Stimulated activated CD4-positive, alpha-beta T cell treated with anti-CD3 and anti-CD28 coated beads, Interleukin-1b, Interleukin-23, amount 100 ng/mL, for 1 hour (primary cell): ENCODE measurements at regions not wholly inside any gene's neighbourhood (a gene's known extent, or its start where the extent isn't known, plus 50 kb on each side); places are given as distances from the start of the nearest gene placed in this dataset.

Source experiments
- DNase-seq, 2 donors: peaks; one replicate each; pipeline ENCODE4 v3.0.0-alpha.2; 2020; ENCODE audit warnings: low read depth in 2 of 2

GRCh38 chr10:130430852-130431704, 294.9 kb downstream of the GLRX3 start:
- DNase-seq, result no peak

- DNase-seq, result no peak
Measured at GRCh38 chr10:130432271-130432670, 296.1 kb downstream of the GLRX3 start.

- DNase-seq, result no peak
Measured at GRCh38 chr10:130432850-130433249, 296.7 kb downstream of the GLRX3 start.

GRCh38 chr10:130434446-130435385, 298.5 kb downstream of the GLRX3 start:
- DNase-seq, result no peak

GRCh38 chr10:130435961-130436360, 299.8 kb downstream of the GLRX3 start:
- no peak for DNase-seq

- DNase-seq, result no peak
Measured at GRCh38 chr10:130438861-130439260, 302.7 kb downstream of the GLRX3 start.

GRCh38 chr10:130439766-130440165, 303.6 kb downstream of the GLRX3 start:
- no peak for DNase-seq

GRCh38 chr10:130440494-130440893, 304.3 kb downstream of the GLRX3 start:
- no peak for DNase-seq

- DNase-seq, result no peak
Measured at GRCh38 chr10:130440971-130441370, 304.8 kb downstream of the GLRX3 start.

- DNase-seq, result no peak
Measured at GRCh38 chr10:130443066-130443465, 306.9 kb downstream of the GLRX3 start.

- DNase-seq, result no peak
Measured at GRCh38 chr10:130453036-130453720, 317.0 kb downstream of the GLRX3 start.

- no peak for DNase-seq
Measured at GRCh38 chr10:130453721-130454542, 317.7 kb downstream of the GLRX3 start.

- no peak for DNase-seq
Measured at GRCh38 chr10:130454543-130455000, 318.4 kb downstream of the GLRX3 start.

GRCh38 chr10:130455111-130455695, 319.0 kb downstream of the GLRX3 start:
- DNase-seq, result no peak

- no peak for DNase-seq
Measured at GRCh38 chr10:130455791-130456190, 319.6 kb downstream of the GLRX3 start.

- DNase-seq, result no peak
Measured at GRCh38 chr10:130456616-130457015, 320.4 kb downstream of the GLRX3 start.

GRCh38 chr10:130458509-130458908, 322.3 kb downstream of the GLRX3 start:
- DNase-seq, result no peak

GRCh38 chr10:130459011-130459410, 322.8 kb downstream of the GLRX3 start:
- no peak for DNase-seq

GRCh38 chr10:130459851-130460490, 323.8 kb downstream of the GLRX3 start:
- DNase-seq, result no peak

GRCh38 chr10:130461631-130462030, 325.4 kb downstream of the GLRX3 start:
- no peak for DNase-seq
